ENCODE measurements at regions not wholly inside any gene's neighbourhood (a gene's known extent, or its start where the extent isn't known, plus 50 kb on each side); places are given as distances from the start of the nearest gene placed in this dataset.

DNA sequence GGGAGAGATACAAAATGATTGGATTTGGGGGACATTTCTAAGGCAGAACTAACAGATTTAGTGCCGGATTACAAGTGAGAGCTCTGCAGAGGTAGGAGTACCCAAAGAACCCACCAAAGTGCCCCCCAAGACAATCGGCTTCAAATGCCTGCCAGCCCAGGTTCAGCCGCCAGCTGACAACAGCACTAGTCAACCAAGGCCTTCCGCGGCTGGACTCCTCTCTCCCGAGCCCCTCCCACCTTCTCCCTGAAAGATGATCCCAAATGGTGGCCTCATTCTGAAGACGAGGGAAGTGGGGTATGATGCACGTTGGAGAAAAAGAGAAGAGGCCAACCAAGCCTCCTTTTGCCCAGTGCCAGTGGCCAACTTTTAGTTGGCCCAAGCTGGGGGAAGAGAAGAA is 210.4 kb upstream of the SLC30A5 start:
- TF ChIP-seq TAF1 (IDR thresholded peaks at IDR 0.05; ENCODE audit: borderline replicate concordance, insufficient read depth, low read length) (no peak), POLR2AphosphoS5 (IDR thresholded peaks at IDR 0.05; ENCODE audit: low read depth, low read length) (no peak), SIN3A (IDR thresholded peaks at IDR 0.05; ENCODE audit: borderline replicate concordance, insufficient read depth, low read length) (no peak)

Data from PFSK-1 (cell line).